Parathyroid adenoma (tissue), 2 donors: ENCODE measurements at regions not wholly inside any gene's neighbourhood (a gene's known extent, or its start where the extent isn't known, plus 50 kb on each side); places are given as distances from the start of the nearest gene placed in this dataset.

Experiments used
- H2AFZ ChIP-seq: fragments of 300-600 bp; sonication (generic); one replicate; pipeline ENCODE4 v1.7.0; 2017; ENCODE audit warnings: antibody characterized with exemption, mild to moderate bottlenecking
- H3K27ac ChIP-seq: fragments of 300-600 bp; sonication (generic); one replicate; pipeline ENCODE4 v1.7.0; 2017
- H3K27me3 ChIP-seq: fragments of 300-600 bp; sonication (generic); one replicate; pipeline ENCODE4 v1.7.0; 2017; ENCODE audit warnings: low read length; ENCODE audit not compliant: control insufficient read depth, insufficient read depth
- H3K36me3 ChIP-seq: fragments of 300-600 bp; sonication (generic); one replicate; pipeline ENCODE4 v1.7.0; 2017; ENCODE audit warnings: low read length; ENCODE audit not compliant: control insufficient read depth, insufficient read depth
- H3K4me1 ChIP-seq: fragments of 300-600 bp; sonication (generic); one replicate; pipeline ENCODE4 v1.7.0; 2017; ENCODE audit warnings: control low read depth
- H3K4me2 ChIP-seq: fragments of 300-600 bp; sonication (generic); one replicate; pipeline ENCODE4 v1.7.0; 2017; ENCODE audit warnings: low read length
- H3K4me3 ChIP-seq: fragments of 300-600 bp; sonication (generic); one replicate; pipeline ENCODE4 v1.7.0; 2017; ENCODE audit warnings: low read depth, low read length
- H3K79me2 ChIP-seq: fragments of 300-600 bp; sonication (generic); one replicate; pipeline ENCODE4 v1.7.0; 2017; ENCODE audit warnings: control low read depth
- H3K9ac ChIP-seq: fragments of 300-600 bp; sonication (generic); one replicate; pipeline ENCODE4 v1.7.0; 2017; ENCODE audit warnings: mild to moderate bottlenecking
- H3K9me3 ChIP-seq: fragments of 300-600 bp; sonication (generic); one replicate; pipeline ENCODE4 v1.7.0; 2017; ENCODE audit warnings: low read length; ENCODE audit not compliant: control insufficient read depth
- TF ChIP-seq, protein P1 (sequence below): fragments of 300-600 bp; sonication (generic); IDR thresholded peaks from one replicate; pipeline ENCODE4 v1.7.0; 2017; ENCODE audit warnings: antibody characterized with exemption, mild to moderate bottlenecking
- donor health status: primary hyperparathyroidism.

- TF ChIP-seq, protein P1, sequence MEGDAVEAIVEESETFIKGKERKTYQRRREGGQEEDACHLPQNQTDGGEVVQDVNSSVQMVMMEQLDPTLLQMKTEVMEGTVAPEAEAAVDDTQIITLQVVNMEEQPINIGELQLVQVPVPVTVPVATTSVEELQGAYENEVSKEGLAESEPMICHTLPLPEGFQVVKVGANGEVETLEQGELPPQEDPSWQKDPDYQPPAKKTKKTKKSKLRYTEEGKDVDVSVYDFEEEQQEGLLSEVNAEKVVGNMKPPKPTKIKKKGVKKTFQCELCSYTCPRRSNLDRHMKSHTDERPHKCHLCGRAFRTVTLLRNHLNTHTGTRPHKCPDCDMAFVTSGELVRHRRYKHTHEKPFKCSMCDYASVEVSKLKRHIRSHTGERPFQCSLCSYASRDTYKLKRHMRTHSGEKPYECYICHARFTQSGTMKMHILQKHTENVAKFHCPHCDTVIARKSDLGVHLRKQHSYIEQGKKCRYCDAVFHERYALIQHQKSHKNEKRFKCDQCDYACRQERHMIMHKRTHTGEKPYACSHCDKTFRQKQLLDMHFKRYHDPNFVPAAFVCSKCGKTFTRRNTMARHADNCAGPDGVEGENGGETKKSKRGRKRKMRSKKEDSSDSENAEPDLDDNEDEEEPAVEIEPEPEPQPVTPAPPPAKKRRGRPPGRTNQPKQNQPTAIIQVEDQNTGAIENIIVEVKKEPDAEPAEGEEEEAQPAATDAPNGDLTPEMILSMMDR, result no peak
- no peaks in the 10 kb centered on the region for H3K4me1 ChIP-seq
- H3K36me3 ChIP-seq, result no peaks in the 10 kb centered on the region
- peaks cover 53% of the 10 kb centered on the region for H3K79me2 ChIP-seq
- no peaks in the 10 kb centered on the region for H3K9me3 ChIP-seq
- no peak overlapping the region for H3K4me2 ChIP-seq
- no peak overlapping the region for H3K9ac ChIP-seq
- no peak overlapping the region for H3K27ac ChIP-seq
- H2AFZ ChIP-seq, result no peak overlapping the region
- H3K27me3 ChIP-seq, result no peaks in the 10 kb centered on the region
- H3K4me3 ChIP-seq, result no peak overlapping the region
These were observed 169.6 kb downstream of the CRYBB2 start for GRCh38 chr22:25388866-25389540.

DNA sequence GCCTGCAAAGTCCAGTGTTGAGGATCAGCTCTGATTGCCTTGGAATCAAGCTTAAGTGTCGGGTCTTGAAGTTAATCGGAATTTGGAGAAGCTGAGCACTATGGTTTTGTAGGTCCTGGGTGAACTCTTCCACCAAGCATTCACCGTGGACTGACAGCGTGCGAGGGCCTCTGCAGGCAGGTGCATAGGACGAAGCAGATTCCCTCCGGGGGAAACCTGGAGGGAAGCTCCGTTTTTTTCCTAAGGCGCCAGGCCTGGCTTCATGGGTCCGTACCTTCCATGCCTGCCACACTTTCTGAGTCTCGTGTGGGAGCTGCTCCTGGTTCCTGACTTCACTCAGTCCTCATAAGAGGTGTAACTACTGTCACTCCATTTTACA is 170.1 kb downstream of the CRYBB2 start:
- H3K36me3 ChIP-seq, result no peaks in the 10 kb centered on the region
- no peak overlapping the region for H3K9ac ChIP-seq
- no peak overlapping the region for H3K27ac ChIP-seq
- H3K4me2 ChIP-seq, result no peak overlapping the region
- no peaks in the 10 kb centered on the region for H3K9me3 ChIP-seq
- TF ChIP-seq, protein P1, result no peak
- H3K4me1 ChIP-seq, result no peaks in the 10 kb centered on the region
- no peak overlapping the region for H3K4me3 ChIP-seq
- H2AFZ ChIP-seq, result no peak overlapping the region
- H3K27me3 ChIP-seq, result no peaks in the 10 kb centered on the region
- peaks cover 51% of the 10 kb centered on the region for H3K79me2 ChIP-seq

GRCh38 chr22:25390297-25391240 is 171.1 kb downstream of the CRYBB2 start:
- no peak overlapping the region for H3K9ac ChIP-seq

DNA sequence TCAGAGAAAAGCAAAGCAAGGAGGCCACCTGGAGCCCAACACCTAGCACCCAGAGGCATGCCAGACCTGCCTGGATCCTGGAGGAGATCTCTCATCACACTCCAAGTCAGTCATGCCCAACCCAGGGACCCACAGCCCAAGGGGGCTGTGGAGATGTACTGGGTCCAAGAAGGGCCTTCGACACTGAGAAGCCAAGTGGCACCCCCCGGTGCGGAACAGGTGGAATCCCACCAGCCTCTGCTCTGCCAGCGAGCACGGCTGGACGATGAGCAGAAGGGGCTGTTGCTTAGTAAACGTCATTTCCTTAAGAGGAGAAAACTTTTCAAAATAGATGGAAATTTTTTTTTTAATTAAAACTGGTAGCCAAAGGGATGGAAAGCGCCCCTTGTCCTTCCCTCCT is 171.9 kb upstream of the GRK3 start:
- H3K4me1 ChIP-seq, result no peaks in the 10 kb centered on the region
- H3K4me2 ChIP-seq, result no peak overlapping the region
- H3K27ac ChIP-seq, result no peak overlapping the region
- H3K79me2 ChIP-seq, result peaks cover 65% of the 10 kb centered on the region
- no peak overlapping the region for H3K9ac ChIP-seq
- no peak overlapping the region for H3K4me3 ChIP-seq
- H2AFZ ChIP-seq, result no peak overlapping the region
- TF ChIP-seq, protein P1, result no peak
- H3K9me3 ChIP-seq, result no peaks in the 10 kb centered on the region
- no peaks in the 10 kb centered on the region for H3K27me3 ChIP-seq
- no peaks in the 10 kb centered on the region for H3K36me3 ChIP-seq

More at GRCh38 chr22:25390297-25391240, 171.1 kb downstream of the CRYBB2 start:
- Histone ChIP-seq H3K79me2 (peaks cover 58% of the 10 kb centered on the region), H3K4me3 (no peak overlapping the region), H3K36me3 (no peaks in the 10 kb centered on the region), H2AFZ (no peak overlapping the region), H3K27ac (no peak overlapping the region), H3K4me2 (no peak overlapping the region), H3K27me3 (no peaks in the 10 kb centered on the region), H3K9me3 (no peaks in the 10 kb centered on the region), H3K4me1 (no peaks in the 10 kb centered on the region)
- TF ChIP-seq, protein P1, result no peak
